ENCODE measurements at regions not wholly inside any gene's neighbourhood (a gene's known extent, or its start where the extent isn't known, plus 50 kb on each side); places are given as distances from the start of the nearest gene placed in this dataset.

DNA sequence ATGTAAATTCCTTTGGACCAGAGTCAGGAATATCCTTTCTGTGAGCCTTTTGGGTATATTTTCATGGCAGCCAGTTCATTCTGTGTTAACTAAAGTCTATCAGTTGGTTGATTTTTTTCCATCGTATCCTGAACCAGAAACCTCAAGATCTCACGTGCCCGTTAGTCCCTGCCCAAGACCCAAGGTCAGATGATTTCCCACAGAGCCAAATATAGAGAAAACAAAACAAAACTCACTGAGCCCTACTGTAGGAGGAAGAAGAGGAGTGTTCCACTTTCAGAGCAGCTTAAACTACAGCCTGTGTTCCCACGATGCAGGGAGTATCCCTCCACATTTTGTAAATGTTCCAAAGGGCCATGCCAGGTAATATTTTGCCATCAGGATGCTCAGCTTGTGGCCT lies 96.0 kb upstream of the ADO start:
- DNase-seq: no peak

DNA sequence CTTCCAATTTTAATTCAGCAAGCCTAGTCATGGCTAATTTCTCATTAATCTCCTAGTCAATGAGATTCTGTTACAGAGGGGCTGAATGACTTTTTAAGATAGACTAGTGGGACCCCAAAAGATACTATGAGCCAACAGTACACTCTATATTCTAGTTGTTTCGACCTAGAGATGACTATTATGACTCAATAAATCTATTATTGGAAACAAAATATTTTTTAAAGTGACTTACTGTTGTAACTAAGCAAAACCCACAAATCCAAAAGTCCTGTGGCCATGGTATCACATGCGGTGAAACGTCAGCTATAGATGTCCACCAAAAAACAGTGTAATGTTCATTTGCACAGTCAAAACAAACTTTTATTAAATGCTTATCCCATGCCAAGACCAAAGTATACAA lies 95.3 kb upstream of the ADO start:
- no peak for DNase-seq

DNA sequence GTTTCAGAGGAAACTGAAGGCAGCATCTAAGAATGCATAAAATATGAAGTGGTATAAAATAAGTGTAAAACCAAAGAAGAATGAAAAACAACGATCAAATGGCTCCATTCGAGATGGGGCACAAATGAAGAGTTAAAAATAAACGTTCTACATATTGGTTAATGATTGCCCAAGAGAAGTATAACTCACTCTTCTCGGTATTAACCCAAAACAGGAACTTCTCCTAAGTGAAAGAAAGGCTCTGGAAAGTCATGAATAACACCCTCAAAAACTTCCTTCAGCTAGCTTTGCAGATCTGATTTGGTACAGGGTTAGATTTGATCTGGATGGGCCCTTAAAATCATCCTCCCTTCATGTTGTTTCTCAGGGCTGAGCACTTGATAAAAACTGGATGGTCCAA lies 94.3 kb upstream of the ADO start:
- no peak for DNase-seq

DNA sequence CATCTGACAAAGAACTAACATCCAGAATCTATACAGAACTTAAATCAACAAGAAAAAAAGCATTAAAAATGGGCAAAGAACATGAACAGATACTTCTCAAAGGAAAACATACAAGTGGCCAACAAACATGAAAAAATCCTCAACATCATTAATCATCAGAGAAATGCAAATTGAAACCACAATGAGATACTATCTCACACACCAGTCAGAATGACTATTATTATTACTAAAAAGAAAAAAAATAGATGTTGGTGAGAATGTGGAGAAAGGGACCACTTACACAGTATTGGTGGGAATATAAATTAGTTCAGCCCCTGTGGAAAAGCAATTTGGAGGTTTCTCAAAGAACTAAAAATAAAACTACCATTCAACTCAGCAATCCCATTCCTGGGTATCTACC lies 89.1 kb upstream of the ADO start:
- no peak for DNase-seq

DNA sequence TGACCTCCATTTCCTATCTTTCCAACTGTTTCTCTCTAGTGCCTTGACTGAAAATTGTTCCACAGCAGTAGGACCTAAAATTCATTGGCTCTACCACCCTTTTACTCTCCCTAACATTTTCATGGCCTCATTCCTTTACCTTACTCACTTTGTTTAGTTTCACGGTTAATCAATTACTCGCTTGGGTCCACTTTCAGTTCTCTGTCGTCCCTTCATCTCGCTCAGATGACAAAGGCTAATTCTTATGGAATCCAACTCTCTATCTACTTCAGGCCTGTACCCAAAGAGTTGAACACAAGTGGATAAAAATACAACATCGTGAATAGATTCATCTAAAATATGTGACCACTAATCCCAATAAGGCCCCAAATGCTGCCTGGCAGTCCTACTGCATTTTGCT lies 85.9 kb upstream of the ADO start:
- DNase-seq: no peak

DNA sequence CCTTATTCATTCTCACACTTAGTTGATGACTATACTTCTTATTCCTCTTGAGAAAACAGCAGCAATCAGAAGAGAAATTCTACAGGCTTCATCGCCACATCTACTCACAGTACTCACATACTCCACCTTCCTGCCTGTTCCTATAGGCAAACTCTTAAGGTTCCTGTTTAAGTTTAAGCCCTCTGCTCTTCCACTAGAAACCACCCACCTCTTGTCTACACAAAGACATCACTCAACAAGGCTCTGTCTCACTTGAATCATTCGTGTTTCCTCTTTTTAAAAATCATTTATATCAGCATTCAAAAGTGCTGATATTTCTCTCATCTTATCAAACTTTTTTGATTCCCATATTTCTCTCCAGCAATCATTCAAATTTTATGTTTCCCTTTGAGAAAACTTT lies 85.5 kb upstream of the ADO start:
- DNase-seq: no peak

DNA sequence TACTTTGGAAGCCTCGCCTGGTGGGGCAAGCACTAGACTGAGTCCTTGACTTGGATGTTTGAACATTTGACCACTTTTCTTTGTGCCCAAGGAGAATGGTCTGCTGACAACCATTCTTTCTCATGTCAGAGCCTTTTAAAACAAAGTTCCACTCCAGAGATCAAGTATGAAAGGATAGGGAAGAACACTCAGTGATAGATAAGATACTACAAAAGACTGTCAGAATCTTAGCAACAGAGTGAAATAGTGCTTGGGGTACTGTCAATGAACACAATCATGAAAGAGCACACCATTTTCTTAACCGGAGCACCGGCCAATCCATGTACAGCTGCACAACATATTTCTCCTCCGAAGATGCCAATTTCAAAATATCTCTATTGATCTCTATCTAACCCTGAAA lies 82.8 kb upstream of the ADO start:
- DNase-seq: no peak

DNA sequence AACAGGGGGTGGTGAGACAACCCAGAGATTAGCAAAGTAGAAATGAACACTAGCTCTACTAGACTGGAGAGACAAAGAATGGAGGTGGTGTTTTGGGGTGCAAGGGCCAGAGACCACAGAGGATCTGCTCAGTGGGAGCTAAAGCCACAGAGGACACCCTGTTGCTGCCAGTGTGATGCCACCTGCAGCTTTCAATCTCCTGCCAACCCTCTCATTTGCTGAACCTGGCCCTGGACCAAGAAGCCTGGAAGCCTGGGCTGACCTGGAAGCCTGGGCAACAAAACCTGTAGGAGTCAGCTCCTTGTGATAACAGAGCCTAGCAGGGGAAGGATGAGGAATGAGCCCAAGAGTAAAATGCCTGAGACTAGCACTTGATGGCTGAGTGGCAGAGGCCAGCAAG lies 81.1 kb upstream of the ADO start:
- no peak for DNase-seq

DNA sequence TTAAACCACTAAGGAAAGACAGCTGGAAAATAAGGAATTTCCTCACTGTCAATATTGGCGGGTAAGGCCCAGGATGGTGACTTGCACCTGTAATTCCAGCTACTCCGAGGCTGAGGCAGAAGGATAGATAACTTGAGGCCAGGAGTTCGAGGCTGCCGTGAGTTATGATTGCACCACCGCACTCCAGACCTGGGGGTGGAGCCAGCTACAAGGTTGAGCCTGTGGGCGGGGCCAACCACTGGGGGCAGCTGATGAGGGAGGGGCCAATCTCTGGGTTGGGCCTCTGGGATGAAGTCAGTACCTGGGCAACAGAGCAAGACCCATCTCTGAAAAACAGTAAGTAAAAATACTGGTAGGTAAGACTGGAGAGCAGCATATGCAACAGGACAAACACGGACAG lies 80.1 kb upstream of the ADO start:
- DNase-seq: no peak

DNA sequence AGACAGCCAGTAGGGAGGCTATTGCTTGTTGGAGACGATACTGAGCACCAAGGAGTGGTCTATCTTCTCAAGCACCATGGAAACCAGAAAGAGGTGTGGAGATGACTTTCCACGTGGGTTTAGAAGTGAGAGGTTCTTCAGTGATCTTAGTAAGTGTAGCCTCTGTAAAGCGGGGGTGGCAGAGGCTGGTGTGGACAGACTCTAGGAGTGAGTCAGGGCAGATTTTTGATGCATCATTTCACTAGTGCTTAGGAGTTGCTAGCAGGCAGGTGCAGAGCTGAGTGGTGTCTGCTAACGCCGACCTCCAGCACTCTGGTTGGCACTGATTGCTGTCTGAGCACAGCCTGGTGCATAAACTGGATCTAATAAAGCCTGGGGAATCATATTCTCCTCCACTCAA lies 78.4 kb upstream of the ADO start:
- DNase-seq: no peak

DNA sequence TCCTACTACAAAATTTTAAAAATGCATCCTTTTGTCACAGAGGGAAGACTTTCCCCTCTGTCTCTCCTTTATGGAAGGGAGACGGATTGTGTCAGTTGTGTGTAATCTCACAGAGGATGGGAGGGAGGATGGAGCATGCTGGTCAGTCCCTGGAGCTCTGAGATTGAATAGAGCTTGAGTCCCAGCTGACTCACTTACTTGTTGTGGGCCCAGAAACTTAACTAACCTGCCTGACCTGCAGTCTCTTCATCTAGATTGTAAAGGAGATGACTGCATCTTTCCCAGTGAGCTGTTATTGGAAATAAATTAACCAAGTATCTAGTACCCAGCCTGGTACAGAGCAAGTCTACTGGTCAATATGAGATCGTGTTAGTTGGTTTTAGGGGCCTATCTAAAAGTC lies 77.9 kb upstream of the ADO start:
- DNase-seq: no peak

DNA sequence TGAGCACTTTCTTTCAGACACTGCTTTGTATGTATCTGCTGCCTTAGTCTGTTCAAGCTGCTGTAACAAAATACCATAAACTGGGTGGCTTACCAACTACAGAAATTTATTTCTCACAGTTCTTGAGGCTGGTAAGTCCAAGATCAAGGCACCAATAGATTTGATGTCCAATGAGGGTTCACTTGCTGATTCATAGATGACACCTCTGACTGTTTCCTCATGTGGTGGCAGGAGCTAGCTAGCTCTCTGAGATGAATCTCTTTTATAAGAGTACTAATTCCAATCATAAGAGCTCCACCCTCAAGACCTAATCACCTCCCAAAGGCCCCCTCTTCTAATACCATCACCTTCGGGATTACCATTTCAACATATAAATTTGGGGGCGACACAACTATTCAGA lies 76.6 kb upstream of the ADO start:
- no peak for DNase-seq

DNA sequence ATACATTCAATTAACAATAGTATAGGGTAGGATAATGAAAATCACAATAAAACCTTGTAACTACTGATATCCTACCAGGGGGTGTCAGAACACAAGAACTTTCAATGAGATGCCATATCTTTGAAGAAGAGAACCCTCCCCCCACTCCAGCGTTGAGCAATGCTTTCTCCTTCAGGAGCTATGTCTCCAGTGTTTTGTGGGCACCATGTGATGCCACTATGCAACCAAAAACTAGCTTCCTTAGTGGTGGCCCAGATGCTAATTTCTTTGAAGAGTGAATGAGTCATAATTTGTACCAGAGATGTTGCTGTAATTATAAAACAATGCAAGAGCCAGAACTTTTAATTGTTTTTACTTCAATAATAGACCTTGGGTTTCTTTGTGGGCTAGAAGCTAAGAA lies 76.0 kb upstream of the ADO start:
- DNase-seq: no peak

DNA sequence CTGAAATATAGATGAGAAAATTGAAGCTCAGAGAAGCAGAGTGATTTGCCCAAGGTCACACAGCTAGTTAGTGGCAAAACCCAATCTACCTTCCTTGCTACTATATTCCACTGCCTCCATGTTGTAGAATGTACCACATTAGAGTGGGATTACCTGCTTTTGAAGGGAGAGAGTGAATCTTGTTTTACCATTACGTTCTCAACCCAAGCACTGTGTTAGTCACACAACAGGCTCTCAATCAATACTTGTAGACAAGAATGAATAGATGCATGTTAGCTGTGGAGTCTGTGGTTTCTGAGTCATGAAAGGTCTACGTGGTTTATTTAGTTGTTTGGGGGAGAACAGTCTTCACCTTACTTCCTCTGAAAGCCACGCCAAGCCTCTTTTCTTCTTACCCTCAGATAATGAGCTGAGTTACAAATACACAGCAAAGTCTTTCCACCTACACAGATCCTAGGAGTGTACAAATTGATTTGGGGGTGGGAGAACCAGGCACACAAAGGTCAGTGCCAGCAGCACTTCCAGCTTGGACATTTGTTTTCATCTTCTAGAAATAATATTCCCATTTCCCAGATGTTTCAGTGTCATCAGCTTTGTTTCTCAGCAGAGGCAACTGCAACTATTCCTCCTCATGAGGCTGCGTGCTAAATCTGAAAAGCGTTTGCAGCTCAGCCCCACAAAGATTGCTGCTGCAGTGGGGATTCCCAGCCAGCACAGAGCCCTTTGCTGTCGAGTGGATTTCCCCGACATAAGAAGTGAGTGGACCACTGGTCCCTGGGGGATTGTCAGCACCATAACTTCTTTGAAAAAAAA lies 71.5 kb upstream of the ADO start:
- DNase-seq: no peak

DNA sequence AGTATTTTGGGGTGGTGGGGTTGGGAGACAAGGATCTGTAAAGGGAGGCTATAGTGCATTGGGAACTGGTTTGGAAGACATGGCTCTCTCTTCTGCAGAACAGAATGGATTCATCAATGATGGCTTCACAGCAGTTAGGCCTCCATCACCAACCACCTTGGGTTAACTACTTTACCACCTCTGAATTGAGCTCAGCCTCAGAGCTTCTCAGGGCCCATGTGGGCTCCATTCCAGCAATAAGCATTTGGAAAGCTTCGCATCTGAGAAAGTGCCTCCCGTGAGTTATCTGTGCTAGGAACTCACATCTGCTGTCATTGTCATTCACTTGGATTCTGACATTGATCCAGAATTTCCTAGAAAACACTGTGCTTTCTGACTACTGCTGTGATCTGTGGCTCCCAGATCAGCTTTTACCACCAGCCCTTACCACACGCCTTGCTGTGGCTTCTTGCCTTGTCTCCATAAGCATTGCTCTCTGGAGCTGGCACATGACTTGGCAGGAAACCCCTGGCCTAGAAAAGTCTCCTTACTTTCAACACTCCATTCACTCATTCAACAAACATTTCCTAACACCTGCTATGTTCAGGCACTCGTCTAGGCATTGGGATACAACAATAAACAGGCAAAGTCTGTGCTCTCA lies 70.7 kb upstream of the ADO start:
- DNase-seq: no peak

DNA sequence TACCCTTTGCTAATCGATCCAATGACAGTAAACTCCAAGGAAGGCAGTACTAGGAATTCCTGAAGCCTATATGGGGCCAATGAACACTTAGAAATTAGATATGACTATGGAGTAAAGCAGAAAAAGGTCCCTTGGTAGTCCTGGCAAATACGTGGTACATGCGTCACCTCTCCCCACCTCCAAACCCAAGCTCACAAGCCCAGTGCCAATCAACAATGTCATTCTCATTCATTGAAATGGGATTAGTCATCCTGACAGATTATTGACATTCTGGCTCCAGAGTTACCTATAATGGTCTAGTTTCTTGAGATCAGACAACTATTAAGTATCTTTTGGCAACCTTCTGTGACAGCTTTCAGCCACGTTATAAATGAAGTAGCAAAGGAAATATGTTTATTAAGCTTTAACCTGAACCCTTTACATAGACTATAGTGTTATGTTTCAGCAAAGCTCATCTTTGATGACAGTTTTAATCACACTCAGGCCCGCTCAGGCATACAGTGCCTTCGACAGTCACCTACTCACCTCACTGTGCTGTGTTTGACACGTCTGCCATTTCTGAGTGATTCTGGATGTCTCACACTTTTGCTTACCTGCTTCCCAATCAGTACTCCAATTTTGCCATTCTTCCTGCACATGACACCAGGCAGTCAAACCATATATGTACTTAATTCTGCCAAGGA lies 69.6 kb upstream of the ADO start:
- DNase-seq: no peak

DNA sequence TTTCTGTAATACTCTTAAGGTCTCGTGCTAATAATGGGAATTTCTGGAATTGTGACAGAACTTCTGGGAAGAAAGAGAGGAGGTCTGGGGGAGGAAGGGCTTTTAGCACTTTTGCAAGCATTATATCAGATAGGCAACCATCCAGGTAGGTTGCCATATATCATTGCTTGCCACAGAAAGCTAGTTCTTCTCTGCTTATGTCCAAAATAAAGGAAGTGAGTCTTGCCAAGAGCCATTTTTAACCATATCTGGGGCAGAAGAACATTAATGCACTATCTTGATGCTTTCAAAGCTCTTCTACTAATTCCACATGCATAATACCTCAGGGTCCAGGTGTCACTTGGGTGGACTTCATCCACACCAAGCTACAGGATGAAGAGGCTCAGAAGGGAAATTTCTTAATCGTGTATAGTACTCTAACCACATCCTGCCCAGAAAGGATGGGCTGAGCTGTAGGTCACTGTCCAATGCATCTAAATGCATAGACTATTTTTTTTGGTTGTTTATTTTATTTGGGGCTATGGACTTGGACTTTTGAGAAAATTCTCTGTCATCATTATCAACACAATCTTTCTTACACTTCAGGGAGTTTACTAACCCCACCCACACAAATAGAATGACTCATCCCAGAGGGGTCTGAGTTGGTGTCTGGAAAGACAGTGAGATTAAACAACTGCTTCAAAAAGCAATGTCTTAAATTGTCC lies 68.9 kb upstream of the ADO start:
- DNase-seq: no peak

DNA sequence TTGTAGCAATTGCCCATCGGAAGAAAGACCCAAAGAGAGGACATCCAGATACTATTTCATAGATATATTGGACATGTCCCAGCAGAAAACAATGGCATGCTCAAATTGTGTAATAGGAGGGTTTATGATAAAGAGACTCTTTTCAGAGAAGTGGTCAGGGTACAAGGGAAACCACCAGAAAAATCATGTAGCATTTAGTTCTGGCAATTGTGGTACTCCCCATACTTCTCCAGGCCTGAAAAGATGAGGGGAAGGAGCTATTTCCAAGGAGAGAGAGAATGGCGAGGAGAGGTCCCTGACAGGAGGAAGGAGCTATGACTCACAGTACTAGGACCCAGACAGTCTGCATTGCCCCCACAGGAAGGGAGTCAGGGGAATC lies 68.4 kb upstream of the ADO start:
- DNase-seq: no peak

DNA sequence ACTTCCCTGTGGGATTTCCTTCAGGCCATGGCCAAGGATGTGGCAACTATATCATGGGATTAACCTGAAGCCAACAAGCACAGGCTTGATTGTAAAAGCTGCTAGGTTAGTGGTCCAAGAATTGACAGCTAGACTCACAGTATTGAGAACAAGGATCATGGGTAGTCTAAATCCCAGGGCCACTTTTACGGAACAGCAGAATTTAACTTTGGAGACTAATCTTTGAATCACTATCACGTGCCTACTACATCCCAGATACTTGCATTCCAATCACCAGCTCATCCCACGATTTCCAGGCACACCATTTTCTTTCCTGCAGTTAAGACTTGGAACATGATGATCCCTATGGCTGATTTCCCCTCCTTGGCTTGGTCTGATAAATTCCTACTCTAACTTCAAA lies 65.6 kb upstream of the ADO start:
- no peak for DNase-seq

DNA sequence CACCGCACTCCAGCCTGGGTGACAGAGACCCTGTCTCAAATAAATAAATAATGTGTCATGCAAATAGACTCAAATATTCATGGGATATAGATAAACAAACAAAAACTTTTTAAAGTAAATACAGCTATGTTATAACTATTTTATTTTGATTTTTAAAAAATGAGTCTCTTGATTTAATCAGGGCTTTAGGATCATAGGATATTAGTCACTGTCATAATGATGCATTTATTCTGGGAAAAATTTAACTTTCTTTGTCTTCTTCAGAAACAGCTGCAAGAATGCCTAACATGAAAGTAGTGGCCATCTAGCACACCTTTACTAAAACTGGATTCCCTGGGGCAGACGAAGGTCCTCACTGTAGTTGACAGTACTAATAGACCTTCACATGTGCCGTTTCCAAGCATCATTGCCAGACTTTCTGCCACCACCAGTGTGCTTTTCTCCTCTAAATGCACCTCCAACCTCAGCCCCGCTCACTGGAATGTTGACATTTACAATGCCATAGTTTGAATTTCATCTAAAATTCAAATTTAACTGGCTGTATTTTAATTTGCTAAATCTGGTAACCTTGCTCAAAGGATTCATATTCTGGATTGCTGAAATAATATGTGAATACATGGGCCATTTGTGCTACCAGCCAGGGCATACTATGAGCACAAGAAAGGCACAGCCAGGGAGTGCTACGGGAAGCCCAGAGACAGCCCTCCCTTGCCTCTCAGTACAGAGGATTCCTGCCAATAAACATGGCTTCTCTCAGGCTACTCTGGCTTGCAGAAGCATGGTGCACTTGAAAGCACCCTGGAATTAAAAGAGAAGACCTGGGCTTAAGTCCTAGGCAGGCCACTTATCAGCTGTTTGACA lies 63.4 kb upstream of the ADO start:
- no peak for DNase-seq

DNA sequence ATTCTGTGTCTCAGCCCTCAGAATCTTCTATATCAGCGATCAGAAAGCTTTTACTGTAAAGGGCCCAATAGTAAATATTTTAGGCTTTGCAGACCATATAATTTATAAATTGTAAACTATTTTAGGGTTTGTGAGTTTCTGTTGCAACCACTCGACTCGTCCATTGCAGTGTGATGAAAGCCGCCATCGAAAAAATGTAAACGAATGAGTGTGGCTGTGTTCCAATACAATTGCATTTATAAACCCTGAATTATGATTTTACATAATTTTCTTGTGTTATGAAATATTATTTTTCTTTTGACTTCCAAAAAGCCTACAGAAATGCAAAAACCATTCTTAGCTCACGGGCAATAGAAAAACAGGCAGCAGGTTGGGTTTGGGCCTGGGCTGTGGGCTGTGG lies 62.5 kb upstream of the ADO start:
- DNase-seq: no peak

DNA sequence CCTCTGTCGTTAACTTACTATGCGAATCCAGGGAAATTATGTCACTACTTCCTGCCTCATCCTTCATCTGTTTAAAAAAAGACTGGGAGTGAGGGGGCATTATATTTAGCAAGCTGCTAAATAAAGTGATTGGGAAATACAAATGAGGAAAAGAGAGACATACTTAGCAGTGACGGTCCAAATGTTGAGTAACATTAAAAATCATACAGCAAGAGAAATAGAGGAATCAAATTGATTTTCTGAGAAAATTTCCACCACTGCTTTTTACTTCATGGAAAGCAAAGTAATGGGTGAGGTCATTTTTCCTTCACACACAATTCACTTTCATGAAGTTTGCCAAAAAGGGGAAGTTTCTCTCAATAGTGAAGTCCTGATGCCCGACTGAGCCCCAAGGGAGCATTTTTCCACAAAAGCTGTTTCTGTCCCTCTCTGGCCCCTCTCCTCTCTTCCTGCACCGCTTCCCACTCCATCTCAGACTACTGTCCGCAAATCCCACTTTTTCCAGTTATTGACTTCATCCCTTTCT lies 61.9 kb upstream of the ADO start:
- DNase-seq: no peak

Data from renal pelvis (tissue), 1 donor.